A204.1 (cell line): ENCODE measurements at regions not wholly inside any gene's neighbourhood (a gene's known extent, or its start where the extent isn't known, plus 50 kb on each side); places are given as distances from the start of the nearest gene placed in this dataset.
"Not testable (repeated sequence)": the region's sequence is repeated elsewhere in the genome, so short reads cannot be mapped to it uniquely, and the experiment has no call there.

ENCODE experiments used
- FAIRE-seq: peaks from 2 replicates; lab custom pipeline; 2012; peaks lifted over from hg19 to GRCh38; lab: Jason Lieb, UNC

GRCh38 chr4:169934794-169935429, 91.3 kb downstream of the MFAP3L start:
- FAIRE-seq, result no peak

DNA sequence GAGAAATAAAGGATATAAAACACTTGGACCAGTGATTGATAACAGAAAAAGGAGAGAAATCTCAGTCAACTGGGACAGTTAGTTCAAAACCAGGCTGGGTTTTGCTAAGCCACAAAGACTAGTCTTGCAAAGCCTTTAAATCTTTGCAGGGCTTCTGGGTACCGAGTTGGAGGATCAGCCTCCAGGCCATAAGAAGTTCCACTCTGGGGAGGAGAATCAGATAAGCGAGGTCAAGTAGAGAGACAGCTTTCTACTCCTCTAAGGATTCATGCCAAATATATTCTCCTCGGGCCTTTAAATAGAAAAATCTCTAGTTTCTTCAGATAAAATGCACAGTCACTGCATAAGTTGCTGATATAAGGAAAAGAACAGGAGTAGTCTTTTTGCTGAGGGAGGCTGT, 92.7 kb downstream of the MFAP3L start:
- no peak for FAIRE-seq

DNA sequence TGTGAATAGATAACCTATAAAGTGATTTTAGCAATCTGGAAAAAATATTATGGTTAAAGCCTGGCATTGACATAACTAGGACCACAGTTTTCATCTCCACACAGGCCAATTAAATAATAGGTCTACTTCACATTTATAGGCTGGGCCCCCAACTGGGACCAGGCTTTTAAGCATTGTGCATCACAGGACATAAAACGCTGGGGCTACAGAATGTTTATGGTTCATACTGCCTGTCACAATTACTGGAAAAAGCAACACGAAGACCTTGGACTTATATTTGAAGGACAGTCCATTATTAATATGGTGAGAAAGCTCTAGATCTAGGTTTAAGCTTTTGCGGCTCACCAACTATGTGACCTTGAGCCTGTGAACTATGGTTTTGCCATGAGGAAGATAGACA, 94.2 kb downstream of the MFAP3L start:
- FAIRE-seq, result no peak

- not testable (repeated sequence) for FAIRE-seq
These were observed 95.4 kb downstream of the MFAP3L start for GRCh38 chr4:169930755-169931154.

GRCh38 chr4:169927280-169927679, 98.9 kb downstream of the MFAP3L start:
- no peak for FAIRE-seq

DNA sequence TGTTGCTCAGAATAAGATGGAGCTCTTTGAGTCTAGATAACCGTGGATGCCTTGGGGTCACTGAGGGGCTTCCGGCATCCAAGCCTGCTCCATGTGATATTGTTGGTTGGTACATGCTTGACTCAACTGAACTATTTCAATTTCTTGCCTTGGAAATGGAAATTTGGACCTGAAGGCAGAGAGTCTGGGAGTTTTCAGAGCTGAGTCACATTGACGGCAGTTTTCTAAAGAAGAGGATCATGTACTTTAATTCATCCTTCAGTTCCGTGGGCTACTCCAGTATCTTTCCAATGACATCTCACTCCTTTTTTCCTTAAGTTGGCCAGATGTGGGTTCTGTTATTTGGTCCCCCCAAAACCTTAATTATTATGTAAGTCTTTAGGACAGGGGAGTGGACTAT, 100.5 kb downstream of the MFAP3L start:
- FAIRE-seq, result no peak

DNA sequence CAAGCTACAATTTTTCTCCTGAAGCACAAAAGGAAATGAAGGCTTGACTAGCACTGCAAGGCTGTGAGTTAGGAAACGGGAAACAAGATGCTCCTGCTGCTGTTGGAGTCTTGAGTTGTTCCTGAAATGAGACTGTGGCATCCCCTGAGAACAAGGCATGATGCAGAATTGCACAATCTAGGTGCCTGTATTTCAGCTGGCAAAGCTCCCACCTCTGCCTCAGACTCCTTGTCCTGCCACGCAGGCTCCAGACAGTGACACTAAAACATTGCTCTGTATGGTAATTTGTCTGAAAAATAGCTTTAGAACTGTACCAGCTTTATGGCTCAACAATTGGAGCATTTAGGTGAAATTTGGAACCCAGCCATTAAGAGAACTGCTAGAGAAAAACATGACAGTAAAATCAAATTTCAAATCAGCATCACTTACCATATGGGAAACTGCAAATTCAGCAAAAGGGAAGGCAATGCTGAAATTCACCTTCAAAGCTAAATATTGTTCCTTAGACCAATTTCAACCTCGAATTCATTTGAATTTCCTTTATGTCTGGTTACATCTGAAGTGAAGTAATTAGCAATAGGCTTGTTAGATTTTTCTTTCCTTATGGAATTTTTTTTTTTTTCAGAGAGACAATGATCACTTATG, 103.4 kb downstream of the MFAP3L start:
- FAIRE-seq, result no peak

DNA sequence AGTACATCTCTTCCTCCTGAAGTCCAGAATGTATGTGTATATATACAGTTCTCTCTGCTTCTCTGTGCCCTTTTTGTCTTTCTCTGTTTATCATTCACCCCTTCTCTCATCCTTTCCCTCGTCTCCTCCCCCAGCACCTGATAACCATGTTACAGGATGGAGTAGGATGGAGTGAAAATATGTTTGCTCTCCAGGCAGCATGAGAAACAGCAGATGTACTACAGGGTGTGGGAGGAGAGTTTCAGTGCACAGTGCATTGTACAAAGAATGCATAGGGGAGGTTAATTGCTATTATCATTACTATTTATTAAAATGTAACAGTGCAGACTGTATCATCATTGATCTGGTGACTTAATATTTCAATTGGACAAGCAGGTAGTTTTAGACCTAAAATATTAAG, 104.5 kb downstream of the MFAP3L start:
- FAIRE-seq, result no peak

- FAIRE-seq, result no peak
These were observed 105.0 kb downstream of the MFAP3L start for GRCh38 chr4:169921237-169921636.

DNA sequence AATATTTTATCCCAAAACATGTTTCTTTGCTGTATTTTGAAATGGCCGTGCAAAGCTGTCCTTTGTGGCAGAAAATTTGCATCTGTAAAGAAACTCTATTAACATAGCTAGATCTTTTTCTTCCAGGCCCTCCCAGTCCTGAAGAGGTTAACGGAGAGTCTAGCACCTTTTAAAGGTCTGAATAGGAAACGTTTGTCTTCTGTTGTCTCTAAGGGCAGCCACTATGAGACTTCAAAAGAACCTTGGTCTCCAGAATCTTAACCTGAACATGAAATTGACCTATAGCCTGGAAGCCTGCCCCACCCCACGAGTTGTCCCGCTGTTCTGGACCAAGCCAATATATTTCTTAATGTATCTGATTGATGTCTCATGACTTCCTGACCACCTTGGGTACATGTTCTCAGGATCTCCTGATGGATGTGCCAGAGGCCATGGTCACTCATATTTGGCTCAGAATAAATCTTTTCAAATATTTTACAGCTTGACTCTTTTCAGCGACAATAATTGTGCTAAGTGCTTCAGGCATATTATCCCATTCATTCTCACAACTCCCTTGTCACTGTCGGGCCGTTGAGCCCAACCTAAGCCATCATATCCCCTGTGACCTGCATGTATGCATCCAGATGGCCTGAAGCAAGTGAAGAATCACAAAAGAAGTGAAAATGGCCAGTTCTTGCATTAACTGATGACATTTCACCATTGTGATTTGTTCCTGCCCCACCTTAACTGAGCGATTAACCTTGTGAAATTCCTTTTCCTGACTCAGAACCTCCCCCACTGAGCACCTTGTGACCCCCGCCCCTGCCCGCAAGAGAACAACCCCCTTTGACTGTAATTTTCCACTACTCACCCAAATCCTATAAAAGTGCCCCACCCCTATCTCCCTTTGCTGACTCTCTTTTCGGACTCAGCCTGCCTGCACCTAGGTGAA, 106.7 kb downstream of the MFAP3L start:
- FAIRE-seq, result not testable (repeated sequence)

DNA sequence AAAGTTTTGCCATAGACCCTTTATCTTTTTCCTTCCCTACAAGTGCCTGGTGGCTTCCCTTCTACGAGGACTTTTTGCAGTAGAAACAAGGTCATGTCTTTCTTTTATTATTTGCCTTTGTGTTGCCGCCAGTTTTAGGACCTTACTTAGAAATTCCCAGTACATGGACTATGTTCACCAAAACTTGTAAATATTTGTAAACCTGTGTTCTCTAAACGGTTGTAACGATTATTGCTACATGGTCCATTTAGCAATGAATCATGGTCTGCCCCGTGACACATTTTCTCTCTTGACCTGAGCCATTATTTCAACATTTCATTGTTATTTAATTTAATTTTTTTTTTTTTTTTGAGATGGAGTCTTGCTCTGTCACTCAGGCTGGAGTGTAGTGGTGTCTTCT, 110.7 kb downstream of the MFAP3L start:
- FAIRE-seq, result no peak

- FAIRE-seq, result no peak
These were observed 111.3 kb downstream of the MFAP3L start for GRCh38 chr4:169914866-169915265.

DNA sequence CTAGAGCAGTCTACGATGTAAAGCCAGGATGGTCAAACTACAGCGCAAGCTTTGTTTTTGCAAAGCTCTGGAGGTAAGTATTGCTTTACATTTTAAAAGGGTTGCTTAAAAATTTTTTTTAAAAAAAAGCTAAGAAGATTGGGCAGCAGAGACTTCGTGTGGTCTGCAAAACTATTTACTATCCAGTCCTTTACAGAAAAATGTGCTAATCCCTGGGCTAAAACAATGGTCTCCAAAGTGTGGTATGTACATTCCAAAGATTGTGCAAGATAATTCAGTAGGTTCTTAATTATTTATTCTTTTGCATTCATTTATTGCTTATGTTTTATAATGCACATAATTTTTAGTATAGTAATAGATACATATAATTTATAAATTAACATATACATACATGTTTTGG, 113.2 kb downstream of the MFAP3L start:
- FAIRE-seq, result no peak

- no peak for FAIRE-seq
These were observed 116.3 kb downstream of the MFAP3L start for GRCh38 chr4:169909897-169910296.

DNA sequence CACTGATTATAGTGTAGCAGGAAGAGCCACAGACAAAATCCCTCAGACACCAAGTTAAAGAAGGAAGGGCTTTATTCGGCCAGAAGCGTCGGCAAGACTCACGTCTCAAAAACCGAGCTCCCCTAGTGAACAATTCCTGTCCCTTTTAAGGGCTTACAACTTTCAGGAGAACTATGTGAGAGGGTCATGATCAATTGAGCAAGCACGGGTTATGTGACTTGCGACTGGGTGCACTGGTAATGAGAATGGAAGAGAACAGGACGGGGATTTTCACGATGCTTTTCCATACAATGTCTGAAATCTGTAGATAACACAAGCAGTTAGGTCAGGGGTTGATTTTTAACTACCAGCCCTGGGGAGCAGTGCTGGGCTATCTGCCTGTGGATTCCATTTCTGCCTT, 116.7 kb downstream of the MFAP3L start:
- no peak for FAIRE-seq

DNA sequence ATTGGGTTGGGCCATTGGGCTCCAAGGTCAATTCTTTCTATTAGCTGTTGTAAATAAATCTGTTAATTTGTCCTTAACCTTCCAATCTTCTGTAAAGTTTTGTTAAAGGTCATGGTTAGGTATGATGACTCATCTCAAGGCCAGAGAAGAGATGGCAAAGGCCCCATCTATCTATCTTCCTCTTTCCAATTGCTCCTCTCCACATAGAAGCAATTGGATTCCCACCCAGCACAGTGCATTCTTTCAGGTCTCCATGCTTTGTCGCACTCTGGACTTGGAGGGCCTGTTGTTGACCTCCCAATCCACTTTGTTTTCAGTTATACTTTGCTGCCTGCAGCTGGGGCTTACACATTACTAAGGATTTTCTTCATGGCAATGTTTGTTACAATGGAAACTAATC, 118.5 kb downstream of the MFAP3L start:
- no peak for FAIRE-seq

- FAIRE-seq, result no peak
These were observed 119.4 kb downstream of the MFAP3L start for GRCh38 chr4:169906821-169907220.

DNA sequence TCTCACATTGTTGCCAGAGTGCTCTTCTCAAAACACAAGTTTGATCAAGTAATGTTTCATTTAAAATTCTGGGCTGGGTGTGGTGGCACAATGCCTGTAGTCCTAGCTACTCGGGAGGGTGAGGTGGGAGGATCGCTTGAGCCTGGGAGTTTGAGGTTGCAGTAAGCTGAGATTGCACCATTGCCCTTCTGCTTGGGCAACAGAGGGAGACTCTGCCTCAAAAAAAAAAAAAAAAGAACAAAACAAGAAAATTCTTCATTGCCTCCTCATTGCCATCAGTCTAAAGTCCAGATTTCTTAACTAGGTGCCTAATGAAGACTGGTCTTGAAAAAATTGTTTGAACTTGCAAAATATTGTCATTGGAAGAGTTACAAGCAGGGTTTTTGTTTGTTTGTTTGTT, 120.1 kb downstream of the MFAP3L start:
- FAIRE-seq, result no peak

DNA sequence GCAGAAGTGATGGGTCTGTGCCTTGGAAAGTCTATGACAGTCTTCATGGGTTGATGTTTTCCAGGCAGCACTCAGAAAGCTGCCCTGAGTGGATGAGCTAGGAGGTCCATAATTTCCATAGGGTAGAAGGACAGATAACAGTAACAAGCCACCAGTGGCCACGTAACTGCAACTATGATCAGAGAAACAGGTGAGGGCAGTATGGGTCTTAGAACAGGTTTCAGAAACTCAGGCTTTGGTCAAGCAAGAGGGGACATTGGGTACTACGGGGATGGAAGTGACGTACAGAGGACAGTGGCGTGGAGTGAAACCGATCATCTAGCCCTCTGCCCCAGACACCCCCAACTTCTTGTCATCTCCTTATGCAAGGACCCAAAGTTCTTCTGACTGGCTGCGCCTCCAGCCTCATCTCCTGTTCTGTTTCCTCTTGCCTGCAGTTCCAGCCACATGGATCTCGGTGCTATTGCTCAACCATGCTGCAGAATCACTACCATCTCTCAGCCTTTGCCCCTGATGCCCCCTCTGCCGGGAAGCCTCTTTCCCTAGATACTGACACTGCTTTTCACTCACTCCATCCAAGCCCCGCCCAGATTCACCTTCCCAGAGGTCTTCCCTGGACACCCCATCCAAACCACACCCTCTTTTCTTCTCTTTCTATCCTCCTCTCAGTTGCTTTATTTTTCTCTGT, 123.4 kb downstream of the MFAP3L start:
- FAIRE-seq, result no peak

GRCh38 chr4:169900241-169900845, 125.9 kb downstream of the MFAP3L start:
- no peak for FAIRE-seq

- no peak for FAIRE-seq
These were observed 126.9 kb downstream of the MFAP3L start for GRCh38 chr4:169899295-169899694.

DNA sequence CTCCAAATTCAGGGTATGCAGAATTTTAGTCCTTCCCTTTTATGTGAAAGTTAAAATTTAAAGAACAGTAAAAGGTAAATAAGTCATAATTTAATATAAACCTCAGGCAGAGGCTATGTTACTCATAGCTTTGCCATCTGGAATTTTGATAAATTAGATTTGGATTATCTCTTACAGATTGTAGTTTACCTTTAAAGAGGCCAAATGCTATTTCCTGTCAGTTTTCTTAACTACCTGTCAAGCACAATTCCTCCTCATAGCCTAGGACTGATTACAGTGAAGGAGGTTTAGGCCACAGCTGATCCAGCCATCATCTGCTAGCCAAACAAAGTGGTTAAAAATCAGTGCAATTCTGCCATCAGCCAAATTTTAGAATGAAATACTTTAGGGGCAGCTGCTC, 128.1 kb downstream of the MFAP3L start:
- no peak for FAIRE-seq
